Gastroesophageal sphincter (tissue), 4 donors: ENCODE measurements at regions not wholly inside any gene's neighbourhood (a gene's known extent, or its start where the extent isn't known, plus 50 kb on each side); places are given as distances from the start of the nearest gene placed in this dataset.

Source experiments
- ATAC-seq: fragments of 150-250 bp; one replicate; pipeline ENCODE4 v1.9.1; 2016; ENCODE audit warnings: mild to moderate bottlenecking, moderate library complexity
- H3K27ac ChIP-seq, 4 donors: fragments of 200-600 bp; sonication (generic) in 3 of 4; 1 replicate in 3 of 4; 2 replicates in 1 of 4; pipeline ENCODE4 v1.5.1; 2016 to 2019
- H3K27me3 ChIP-seq: fragments of 200-600 bp; sonication (generic); one replicate; pipeline ENCODE4 v1.5.1; 2019
- H3K36me3 ChIP-seq, 2 donors: fragments of 200-600 bp; sonication (generic); one replicate each; pipeline ENCODE4 v1.5.1; 2019; ENCODE audit warnings: control low read depth in 1 of 2
- H3K4me1 ChIP-seq, 3 donors: fragments of 200-600 bp; sonication (generic); 1 replicate in 2 of 3; 2 replicates in 1 of 3; pipeline ENCODE4 v1.5.1; 2016 to 2019; ENCODE audit warnings: control low read depth in 2 of 3
- H3K4me3 ChIP-seq, 2 donors: fragments of 200-600 bp; sonication (generic); one replicate each; pipeline ENCODE4 v1.5.1; 2019; ENCODE audit warnings: mild to moderate bottlenecking in 1 of 2, moderate library complexity in 1 of 2
- H3K9me3 ChIP-seq, 3 donors: fragments of 200-600 bp; sonication (generic); one replicate each; pipeline ENCODE4 v1.5.1; 2017 to 2019; ENCODE audit warnings: control low read depth in 2 of 3
- EP300 ChIP-seq: sonication (generic); formaldehyde crosslinking; IDR thresholded peaks from one replicate; pipeline ENCODE4 v1.6.1; 2017; ENCODE audit warnings: antibody characterized with exemption, mild to moderate bottlenecking
- POLR2A ChIP-seq, 2 donors: fragments of 450-650 bp; IDR thresholded peaks; one replicate each; pipeline ENCODE4 v1.6.1; 2017; ENCODE audit warnings: antibody characterized with exemption in 2 of 2, mild to moderate bottlenecking in 2 of 2, moderate library complexity in 1 of 2
- POLR2AphosphoS5 ChIP-seq: sonication (generic); formaldehyde crosslinking; IDR thresholded peaks from one replicate; pipeline ENCODE4 v1.6.1; 2017; ENCODE audit warnings: antibody characterized with exemption
- WGBS, 2 donors: methylation state at CpG; one replicate each; pipeline ENCODE4 v1.1.5; 2018; ENCODE audit warnings: low coverage in 1 of 2; 5-methylcytosine and 5-hydroxymethylcytosine counted together
- TF ChIP-seq, protein P1 (sequence below), 4 experiments: fragments of 200-600 bp in 2 of 4; fragments of 450-650 bp in 2 of 4; sonication (generic) in 1 of 4; IDR thresholded peaks; one replicate each; pipeline ENCODE4 v1.5.1; 2017 to 2019; ENCODE audit warnings: antibody characterized with exemption in 4 of 4, mild to moderate bottlenecking in 2 of 4, moderate library complexity in 2 of 4

DNA sequence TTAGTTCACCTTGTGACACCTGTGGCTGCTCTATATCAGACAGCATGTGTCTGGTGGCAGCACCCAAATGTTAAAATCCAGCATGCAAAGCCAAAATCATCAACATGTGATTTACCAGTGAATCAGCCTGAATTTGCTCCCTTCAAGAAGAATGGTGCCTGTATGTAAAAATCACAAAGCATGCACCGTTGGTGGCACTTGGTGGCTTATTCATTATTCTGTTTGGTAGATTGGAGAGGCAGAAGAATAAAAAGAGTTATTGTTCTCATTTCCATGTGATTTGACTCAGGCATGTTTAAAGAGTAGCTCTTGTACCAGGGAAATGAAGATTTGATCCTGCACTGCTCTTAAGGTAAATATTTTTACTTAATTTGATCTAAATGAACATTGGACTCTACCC, 143.9 kb upstream of the MPPED2 start:
- no peaks in the 10 kb centered on the region for H3K36me3 ChIP-seq
- WGBS, 2 donors, result 55 to 86% methylated on average over 1 of the region's 1 CpG
- no peak overlapping the region for H3K4me3 ChIP-seq
- no peak for ATAC-seq
- TF ChIP-seq, protein P1, sequence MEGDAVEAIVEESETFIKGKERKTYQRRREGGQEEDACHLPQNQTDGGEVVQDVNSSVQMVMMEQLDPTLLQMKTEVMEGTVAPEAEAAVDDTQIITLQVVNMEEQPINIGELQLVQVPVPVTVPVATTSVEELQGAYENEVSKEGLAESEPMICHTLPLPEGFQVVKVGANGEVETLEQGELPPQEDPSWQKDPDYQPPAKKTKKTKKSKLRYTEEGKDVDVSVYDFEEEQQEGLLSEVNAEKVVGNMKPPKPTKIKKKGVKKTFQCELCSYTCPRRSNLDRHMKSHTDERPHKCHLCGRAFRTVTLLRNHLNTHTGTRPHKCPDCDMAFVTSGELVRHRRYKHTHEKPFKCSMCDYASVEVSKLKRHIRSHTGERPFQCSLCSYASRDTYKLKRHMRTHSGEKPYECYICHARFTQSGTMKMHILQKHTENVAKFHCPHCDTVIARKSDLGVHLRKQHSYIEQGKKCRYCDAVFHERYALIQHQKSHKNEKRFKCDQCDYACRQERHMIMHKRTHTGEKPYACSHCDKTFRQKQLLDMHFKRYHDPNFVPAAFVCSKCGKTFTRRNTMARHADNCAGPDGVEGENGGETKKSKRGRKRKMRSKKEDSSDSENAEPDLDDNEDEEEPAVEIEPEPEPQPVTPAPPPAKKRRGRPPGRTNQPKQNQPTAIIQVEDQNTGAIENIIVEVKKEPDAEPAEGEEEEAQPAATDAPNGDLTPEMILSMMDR (IDR thresholded peaks at IDR 0.05), result no peak
- TF ChIP-seq POLR2A (IDR thresholded peaks at IDR 0.05) (no peak), EP300 (no peak), POLR2AphosphoS5 (no peak)
- H3K27ac ChIP-seq, result no peak overlapping the region
- no peaks in the 10 kb centered on the region for H3K27me3 ChIP-seq
- no peaks in the 10 kb centered on the region for H3K4me1 ChIP-seq
- H3K9me3 ChIP-seq, result no peaks in the 10 kb centered on the region

DNA sequence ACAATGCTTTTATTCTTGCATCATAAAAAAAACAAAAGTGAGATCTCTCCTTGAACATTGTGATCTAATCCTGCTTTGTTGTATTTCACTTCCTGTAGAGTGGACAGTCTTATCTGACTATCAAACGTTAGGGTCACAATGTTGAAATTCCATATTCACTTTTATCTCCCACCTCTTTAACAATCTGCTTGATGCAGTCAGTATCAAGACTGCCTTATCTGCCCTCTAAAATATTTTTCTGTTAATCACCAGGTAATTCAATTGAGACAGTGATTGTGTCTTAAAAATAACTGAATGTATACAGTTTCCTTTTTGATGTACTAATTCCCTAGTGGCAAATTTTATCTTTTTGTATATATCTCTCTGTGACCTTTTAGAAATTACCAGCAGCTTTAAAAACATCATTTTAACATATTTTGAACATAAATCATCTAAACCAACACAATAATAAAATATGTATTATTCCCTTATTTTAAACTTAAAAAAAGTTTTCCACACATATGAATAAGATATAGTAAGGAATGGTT, 143.1 kb upstream of the MPPED2 start:
- H3K27me3 ChIP-seq, result no peaks in the 10 kb centered on the region
- no peak overlapping the region for H3K27ac ChIP-seq
- ATAC-seq, result no peak
- TF ChIP-seq, protein P1 (IDR thresholded peaks at IDR 0.05), result no peak
- no peak for TF ChIP-seq EP300
- no peak for TF ChIP-seq POLR2AphosphoS5
- no peak for TF ChIP-seq POLR2A (IDR thresholded peaks at IDR 0.05)
- H3K4me1 ChIP-seq, result no peaks in the 10 kb centered on the region
- H3K36me3 ChIP-seq, result no peaks in the 10 kb centered on the region
- WGBS, 2 donors, result 32 to 56% methylated on average over 1 of the region's 1 CpG
- no peak overlapping the region for H3K4me3 ChIP-seq
- no peaks in the 10 kb centered on the region for H3K9me3 ChIP-seq

GRCh38 chr11:30725645-30726195, 139.6 kb upstream of the MPPED2 start:
- no peaks in the 10 kb centered on the region for H3K4me1 ChIP-seq
- WGBS, 2 donors, result 65 to 92% methylated on average over 2 of the region's 2 CpGs
- H3K4me3 ChIP-seq, result no peak overlapping the region
- H3K36me3 ChIP-seq, result no peaks in the 10 kb centered on the region
- H3K9me3 ChIP-seq, result no peaks in the 10 kb centered on the region
- TF ChIP-seq, protein P1 (IDR thresholded peaks at IDR 0.05), result no peak
- TF ChIP-seq EP300, result no peak
- TF ChIP-seq POLR2A (IDR thresholded peaks at IDR 0.05), result no peak
- no peak for TF ChIP-seq POLR2AphosphoS5
- no peak overlapping the region for H3K27ac ChIP-seq
- H3K27me3 ChIP-seq, result no peaks in the 10 kb centered on the region
- ATAC-seq, result no peak

DNA sequence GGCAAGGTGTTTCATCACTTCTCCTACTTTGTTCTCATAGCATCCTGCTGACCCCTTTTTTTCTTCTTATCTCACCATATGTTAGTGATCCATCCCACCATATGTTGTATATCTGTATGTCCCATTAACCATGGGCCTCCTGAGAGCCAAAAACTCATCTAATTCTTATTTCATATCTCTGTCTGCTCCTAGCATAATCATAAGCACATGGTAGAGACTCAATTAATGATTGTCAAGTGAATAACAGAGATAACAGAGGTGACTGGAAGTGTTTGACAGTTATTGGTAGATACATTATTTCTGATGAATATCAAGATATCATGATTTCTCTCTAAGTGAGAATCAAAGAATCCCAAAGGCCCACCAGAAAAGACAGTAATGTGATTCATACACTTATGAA, 138.1 kb upstream of the MPPED2 start:
- Histone ChIP-seq H3K27ac (no peak overlapping the region), H3K36me3 (no peaks in the 10 kb centered on the region), H3K27me3 (no peaks in the 10 kb centered on the region), H3K4me1 (no peaks in the 10 kb centered on the region), H3K9me3 (no peaks in the 10 kb centered on the region), H3K4me3 (no peak overlapping the region)
- ATAC-seq, result no peak
- TF ChIP-seq POLR2A (IDR thresholded peaks at IDR 0.05) (no peak), POLR2AphosphoS5 (no peak), EP300 (no peak)
- TF ChIP-seq, protein P1 (IDR thresholded peaks at IDR 0.05), result no peak

GRCh38 chr11:30719371-30719770, 133.2 kb upstream of the MPPED2 start:
- Histone ChIP-seq H3K27me3 (no peaks in the 10 kb centered on the region), H3K4me3 (no peak overlapping the region), H3K9me3 (no peaks in the 10 kb centered on the region), H3K4me1 (no peaks in the 10 kb centered on the region), H3K27ac (no peak overlapping the region), H3K36me3 (no peaks in the 10 kb centered on the region)
- ATAC-seq, result no peak
- WGBS, 2 donors, result 62 to 86% methylated on average over 4 of the region's 4 CpGs
- no peak for TF ChIP-seq POLR2AphosphoS5
- TF ChIP-seq, protein P1 (IDR thresholded peaks at IDR 0.05), result no peak
- TF ChIP-seq EP300, result no peak
- TF ChIP-seq POLR2A (IDR thresholded peaks at IDR 0.05), result no peak
